OCI-LY3 (cell line): ENCODE measurements at regions not wholly inside any gene's neighbourhood (a gene's known extent, or its start where the extent isn't known, plus 50 kb on each side); places are given as distances from the start of the nearest gene placed in this dataset.

Experiments
- H2AFZ ChIP-seq: fragments of 200-600, 300-600 bp; shearing (Covaris generic); 2 replicates; pipeline ENCODE4 v1.6.0; 2014; ENCODE audit warnings: antibody characterized with exemption, low read depth, low read length
- H3K27ac ChIP-seq: fragments of 200-600, 300-600 bp; sonication (generic); 2 replicates; pipeline ENCODE4 v1.5.1; 2014; ENCODE audit warnings: mild to moderate bottlenecking, low read length, moderate library complexity, mixed read lengths
- H3K27me3 ChIP-seq: fragments of 200-600, 300-600 bp; sonication (generic); 2 replicates; pipeline ENCODE4 v1.6.1; 2014; ENCODE audit warnings: low read depth, low read length, mixed read lengths
- H3K36me3 ChIP-seq: fragments of 200-600, 300-600 bp; sonication (generic); replicated peaks from 2 replicates; pipeline ENCODE3; 2014; ENCODE audit warnings: low read depth, low read length, mixed read lengths
- H3K4me1 ChIP-seq: fragments of 300-600, 200-600 bp; sonication (generic); 2 replicates; pipeline ENCODE4 v1.6.1; 2014; ENCODE audit warnings: low read length, mixed read lengths
- H3K4me2 ChIP-seq: fragments of 200-600, 300-600 bp; sonication (generic); 2 replicates; pipeline ENCODE4 v1.6.1; 2014; ENCODE audit warnings: low read length, mixed read lengths
- H3K4me3 ChIP-seq: fragments of 300-600, 200-600 bp; sonication (generic); 2 replicates; pipeline ENCODE4 v1.5.1; 2014; ENCODE audit warnings: antibody characterized with exemption, mild to moderate bottlenecking, low read length, moderate library complexity
- H3K79me2 ChIP-seq: fragments of 300-600, 200-600 bp; shearing (Covaris generic); 2 replicates; pipeline ENCODE4 v1.6.1; 2014; ENCODE audit warnings: mild to moderate bottlenecking, low read length, mixed read lengths
- H3K9ac ChIP-seq: fragments of 300-600, 200-600 bp; shearing (Covaris generic); 2 replicates; pipeline ENCODE4 v1.6.0; 2014; ENCODE audit warnings: mild to moderate bottlenecking, low read length, moderate library complexity
- H3K9me3 ChIP-seq: fragments of 200-600, 300-600 bp; shearing (Covaris generic); 2 replicates; pipeline ENCODE4 v1.6.1; 2014; ENCODE audit warnings: low read length, mixed read lengths; ENCODE audit not compliant: insufficient read depth
- H4K20me1 ChIP-seq: fragments of 200-600, 300-600 bp; sonication (generic); 2 replicates; pipeline ENCODE4 v1.6.1; 2016; ENCODE audit warnings: low read length, mixed read lengths; ENCODE audit not compliant: insufficient read depth
- EZH2phosphoT487 ChIP-seq: fragments of 200-600 bp; shearing (Covaris generic); IDR thresholded peaks from 2 replicates; pipeline ENCODE4 v1.6.1; 2018; ENCODE audit warnings: antibody characterized with exemption, mixed run types, low read depth
- TF ChIP-seq, protein P1 (sequence below): fragments of 200-600, 300-600 bp; sonication (generic); IDR thresholded peaks from 2 replicates; pipeline ENCODE4 v1.5.1; 2014; ENCODE audit warnings: antibody characterized with exemption, low read length, low read depth

DNA sequence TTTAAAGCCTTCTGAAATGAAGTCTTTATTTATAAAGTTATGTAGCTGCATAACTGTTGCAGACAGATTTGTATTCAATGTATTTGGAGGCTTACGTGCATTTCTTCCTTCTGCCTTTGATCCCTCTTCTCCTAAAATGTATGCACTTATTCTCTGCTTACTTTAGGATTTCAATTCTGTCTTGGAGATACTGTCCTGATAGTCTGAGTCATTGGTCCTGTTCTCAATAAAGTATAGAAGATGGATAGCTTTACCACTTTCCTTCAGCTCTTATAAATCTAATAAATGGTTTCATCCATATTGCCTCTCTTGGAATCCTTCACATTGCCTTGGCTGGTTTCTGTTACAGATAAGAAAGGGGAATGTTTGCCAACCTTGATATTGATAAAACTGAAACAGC lies 430.1 kb upstream of the CAMK1G start:
- H3K4me2 ChIP-seq, result no peak overlapping the region
- no peaks in the 10 kb centered on the region for H3K79me2 ChIP-seq
- no peak overlapping the region for H3K9ac ChIP-seq
- no peak overlapping the region for H3K27ac ChIP-seq
- H4K20me1 ChIP-seq, result no peaks in the 10 kb centered on the region
- TF ChIP-seq, protein P1, sequence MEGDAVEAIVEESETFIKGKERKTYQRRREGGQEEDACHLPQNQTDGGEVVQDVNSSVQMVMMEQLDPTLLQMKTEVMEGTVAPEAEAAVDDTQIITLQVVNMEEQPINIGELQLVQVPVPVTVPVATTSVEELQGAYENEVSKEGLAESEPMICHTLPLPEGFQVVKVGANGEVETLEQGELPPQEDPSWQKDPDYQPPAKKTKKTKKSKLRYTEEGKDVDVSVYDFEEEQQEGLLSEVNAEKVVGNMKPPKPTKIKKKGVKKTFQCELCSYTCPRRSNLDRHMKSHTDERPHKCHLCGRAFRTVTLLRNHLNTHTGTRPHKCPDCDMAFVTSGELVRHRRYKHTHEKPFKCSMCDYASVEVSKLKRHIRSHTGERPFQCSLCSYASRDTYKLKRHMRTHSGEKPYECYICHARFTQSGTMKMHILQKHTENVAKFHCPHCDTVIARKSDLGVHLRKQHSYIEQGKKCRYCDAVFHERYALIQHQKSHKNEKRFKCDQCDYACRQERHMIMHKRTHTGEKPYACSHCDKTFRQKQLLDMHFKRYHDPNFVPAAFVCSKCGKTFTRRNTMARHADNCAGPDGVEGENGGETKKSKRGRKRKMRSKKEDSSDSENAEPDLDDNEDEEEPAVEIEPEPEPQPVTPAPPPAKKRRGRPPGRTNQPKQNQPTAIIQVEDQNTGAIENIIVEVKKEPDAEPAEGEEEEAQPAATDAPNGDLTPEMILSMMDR, result no peak
- TF ChIP-seq EZH2phosphoT487, result no peak
- no peaks in the 10 kb centered on the region for H3K36me3 ChIP-seq
- no peak overlapping the region for H2AFZ ChIP-seq
- H3K4me3 ChIP-seq, result no peak overlapping the region
- H3K9me3 ChIP-seq, result no peaks in the 10 kb centered on the region
- no peaks in the 10 kb centered on the region for H3K4me1 ChIP-seq
- peaks cover 33% of the 10 kb centered on the region for H3K27me3 ChIP-seq

DNA sequence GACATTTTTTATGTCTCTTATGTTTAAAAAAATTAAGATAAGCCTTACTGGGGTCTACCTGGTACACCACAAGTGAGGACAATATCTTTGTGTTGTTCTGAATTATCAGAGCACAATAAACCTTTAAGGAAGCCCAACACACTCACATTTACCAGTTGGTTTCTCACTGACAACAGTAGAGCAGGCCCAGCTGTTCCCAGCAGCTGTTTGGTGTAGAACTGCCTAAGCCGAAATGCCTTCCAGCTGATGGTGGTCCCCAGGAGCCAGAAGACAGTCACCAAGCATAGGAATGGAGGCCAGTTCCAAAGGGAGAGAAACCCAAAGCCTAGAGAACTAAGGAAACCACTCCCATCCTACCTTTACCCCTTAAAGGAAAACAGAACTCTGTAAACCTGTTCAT lies 428.6 kb upstream of the CAMK1G start:
- Histone ChIP-seq H3K4me1 (no peaks in the 10 kb centered on the region), H3K27me3 (peaks cover 33% of the 10 kb centered on the region), H3K79me2 (no peaks in the 10 kb centered on the region), H3K4me2 (no peak overlapping the region), H4K20me1 (no peaks in the 10 kb centered on the region), H3K9ac (no peak overlapping the region), H3K27ac (no peak overlapping the region), H3K9me3 (no peaks in the 10 kb centered on the region), H3K4me3 (no peak overlapping the region), H2AFZ (no peak overlapping the region), H3K36me3 (no peaks in the 10 kb centered on the region)
- no peak for TF ChIP-seq EZH2phosphoT487
- TF ChIP-seq, protein P1, result no peak

DNA sequence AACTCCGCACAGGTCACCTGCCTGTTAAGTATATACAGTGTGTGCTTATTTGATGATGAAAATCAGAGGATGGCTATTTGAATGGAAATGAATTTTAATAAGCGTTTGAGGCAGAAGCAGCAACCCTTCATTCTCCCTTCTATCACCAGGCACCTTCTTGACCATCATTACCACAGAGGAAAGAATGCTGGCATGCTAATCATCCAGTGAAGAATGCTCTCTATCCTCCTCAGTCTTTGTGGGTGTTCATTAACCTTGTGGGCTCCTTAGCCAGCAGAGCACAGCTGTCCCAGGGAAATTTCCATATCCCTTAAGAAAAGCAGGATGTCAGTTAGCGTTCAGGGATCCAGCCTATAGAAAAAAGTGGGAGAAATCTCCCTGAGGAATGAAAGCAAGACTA lies 428.0 kb upstream of the CAMK1G start:
- Histone ChIP-seq H3K9me3 (no peaks in the 10 kb centered on the region), H2AFZ (no peak overlapping the region), H3K27me3 (peaks cover 33% of the 10 kb centered on the region), H3K36me3 (no peaks in the 10 kb centered on the region), H3K4me2 (no peak overlapping the region), H3K27ac (no peak overlapping the region), H3K9ac (no peak overlapping the region), H3K79me2 (no peaks in the 10 kb centered on the region), H3K4me1 (no peaks in the 10 kb centered on the region), H4K20me1 (no peaks in the 10 kb centered on the region), H3K4me3 (no peak overlapping the region)
- no peak for TF ChIP-seq EZH2phosphoT487
- TF ChIP-seq, protein P1, result no peak

DNA sequence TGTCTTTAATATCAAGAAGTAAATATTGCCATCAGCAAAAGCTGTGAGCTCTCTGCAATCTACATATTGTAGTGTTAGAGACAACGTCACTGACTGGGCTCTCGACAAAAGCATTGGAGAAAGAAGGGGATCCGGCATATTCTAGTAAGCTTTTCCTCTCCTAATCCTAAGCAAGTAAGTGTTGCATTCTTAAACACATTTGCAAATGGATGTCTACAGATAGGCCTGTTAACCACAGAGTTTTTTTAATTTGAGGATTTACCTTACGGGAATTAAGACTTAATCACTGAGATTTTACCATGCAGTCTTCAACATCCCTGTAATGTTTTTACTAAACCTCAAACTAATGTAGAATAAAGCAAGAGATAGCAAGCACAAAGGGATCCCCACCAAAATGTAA lies 426.5 kb upstream of the CAMK1G start:
- Histone ChIP-seq H4K20me1 (no peaks in the 10 kb centered on the region), H3K4me1 (no peaks in the 10 kb centered on the region), H3K9ac (no peak overlapping the region), H3K27me3 (peaks cover 33% of the 10 kb centered on the region), H2AFZ (no peak overlapping the region), H3K36me3 (no peaks in the 10 kb centered on the region), H3K9me3 (no peaks in the 10 kb centered on the region), H3K79me2 (no peaks in the 10 kb centered on the region), H3K27ac (no peak overlapping the region), H3K4me3 (no peak overlapping the region), H3K4me2 (no peak overlapping the region)
- no peak for TF ChIP-seq EZH2phosphoT487
- TF ChIP-seq, protein P1, result no peak
